Posterior vena cava (tissue), 2 donors: ENCODE measurements at regions not wholly inside any gene's neighbourhood (a gene's known extent, or its start where the extent isn't known, plus 50 kb on each side); places are given as distances from the start of the nearest gene placed in this dataset.

ENCODE experiments used
- DNase-seq: peaks from one replicate; pipeline ENCODE4 v3.0.0-alpha.2; 2020; ENCODE audit warnings: low spot score
- intact Hi-C, 2 donors: fragments of 100-400 bp; cut with DNase I; formaldehyde crosslinking; loops; one replicate each; pipeline versions ENCODE4 v1.14.1 to v1.14.2; 2022 to 2023
- donor health status: DM: yes; HTN: yes; CAD: no.
- donor health status: DM: yes; HTN: yes; CAD: no.

GRCh38 chr2:203585516-203585915 is 50.4 kb upstream of the RAPH1 start:
- intact Hi-C loops: loop anchor here in 1 of 2 donors (10.0 kb wide), 1 partner anchor 99 kb away; no protein-coding TSS in a partner anchor
- DNase-seq: no peak

GRCh38 chr2:203586206-203586605 is 51.1 kb upstream of the RAPH1 start:
- intact Hi-C loops: loop anchor here in 1 of 2 donors (10.0 kb wide), 1 partner anchor 99 kb away; no protein-coding TSS in a partner anchor
- no peak for DNase-seq

GRCh38 chr2:203586696-203587095 is 51.6 kb upstream of the RAPH1 start:
- no peak for DNase-seq
- intact Hi-C loops: loop anchor here in 1 of 2 donors (10.0 kb wide), 1 partner anchor 98 kb away; no protein-coding TSS in a partner anchor

GRCh38 chr2:203590496-203590895 is 55.4 kb upstream of the RAPH1 start:
- intact Hi-C loops: loop anchor here in 1 of 2 donors (5.0 kb wide), 1 partner anchor 1502 kb away; no protein-coding TSS in a partner anchor
- no peak for DNase-seq

- no peak for DNase-seq
- intact Hi-C loops: loop anchor here in 1 of 2 donors (5.0 kb wide), 1 partner anchor 1501 kb away; no protein-coding TSS in a partner anchor
These were observed 56.5 kb upstream of the RAPH1 start for GRCh38 chr2:203591642-203592041.

GRCh38 chr2:203592470-203592869 is 57.4 kb upstream of the RAPH1 start:
- intact Hi-C loops: loop anchor here in 1 of 2 donors (5.0 kb wide), 1 partner anchor 1500 kb away; no protein-coding TSS in a partner anchor
- DNase-seq: no peak

GRCh38 chr2:203594541-203594940 is 59.4 kb upstream of the RAPH1 start:
- intact Hi-C loops: loop anchor here in 1 of 2 donors (5.0 kb wide), 1 partner anchor 1498 kb away; no protein-coding TSS in a partner anchor
- DNase-seq: no peak

- intact Hi-C loops: no loop called here
- no peak for DNase-seq
These were observed 61.1 kb upstream of the RAPH1 start for GRCh38 chr2:203596183-203596582.

- no peak for DNase-seq
- intact Hi-C loops: no loop called here
These were observed 64.4 kb upstream of the RAPH1 start for GRCh38 chr2:203599509-203599908.

GRCh38 chr2:203600286-203600685 is 65.2 kb upstream of the RAPH1 start:
- intact Hi-C loops: no loop called here
- DNase-seq: no peak

GRCh38 chr2:203603456-203604389 is 68.6 kb upstream of the RAPH1 start:
- no peak for DNase-seq
- intact Hi-C loops: no loop called here

- intact Hi-C loops: no loop called here
- DNase-seq: no peak
These were observed 70.2 kb upstream of the RAPH1 start for GRCh38 chr2:203605302-203605701.

- no peak for DNase-seq
- intact Hi-C loops: no loop called here
These were observed 71.0 kb upstream of the RAPH1 start for GRCh38 chr2:203606051-203606450.

GRCh38 chr2:203610558-203610957 is 75.5 kb upstream of the RAPH1 start:
- intact Hi-C loops: no loop called here
- DNase-seq: no peak

GRCh38 chr2:203612246-203612645 is 77.1 kb upstream of the RAPH1 start:
- intact Hi-C loops: no loop called here
- DNase-seq: no peak

GRCh38 chr2:203619267-203619878 is 84.3 kb upstream of the RAPH1 start:
- DNase-seq: no peak
- intact Hi-C loops: no loop called here

GRCh38 chr2:203621981-203622515 is 84.4 kb upstream of the CD28 start:
- no peak for DNase-seq
- intact Hi-C loops: no loop called here

- no peak for DNase-seq
- intact Hi-C loops: no loop called here
These were observed 83.3 kb upstream of the CD28 start for GRCh38 chr2:203623096-203623495.

- intact Hi-C loops: no loop called here
- DNase-seq: no peak
These were observed 82.8 kb upstream of the CD28 start for GRCh38 chr2:203623661-203624060.

- intact Hi-C loops: no loop called here
- no peak for DNase-seq
These were observed 80.7 kb upstream of the CD28 start for GRCh38 chr2:203625701-203626100.
